ENCODE measurements at regions not wholly inside any gene's neighbourhood (a gene's known extent, or its start where the extent isn't known, plus 50 kb on each side); places are given as distances from the start of the nearest gene placed in this dataset.

DNA sequence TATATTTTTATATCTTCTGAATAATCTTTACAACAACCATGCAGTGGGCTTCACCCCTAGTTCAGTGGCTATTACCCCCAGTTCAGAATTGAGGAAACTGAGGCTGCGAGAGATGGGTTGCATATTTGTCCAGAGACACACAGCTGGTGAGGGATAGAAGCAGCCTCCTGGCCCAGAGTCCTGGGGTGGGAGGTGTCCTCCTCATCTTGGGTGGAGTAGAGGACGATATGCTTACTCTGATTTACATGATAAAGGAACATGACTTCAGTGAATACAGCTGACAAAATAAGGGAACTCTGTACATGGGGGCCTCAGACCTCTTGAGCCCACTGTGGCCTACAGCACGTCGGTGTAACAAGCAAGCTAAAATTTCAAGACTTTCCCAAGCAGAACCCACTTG lies 214.7 kb downstream of the FBXO15 start (continued):
- TF ChIP-seq, protein P1, sequence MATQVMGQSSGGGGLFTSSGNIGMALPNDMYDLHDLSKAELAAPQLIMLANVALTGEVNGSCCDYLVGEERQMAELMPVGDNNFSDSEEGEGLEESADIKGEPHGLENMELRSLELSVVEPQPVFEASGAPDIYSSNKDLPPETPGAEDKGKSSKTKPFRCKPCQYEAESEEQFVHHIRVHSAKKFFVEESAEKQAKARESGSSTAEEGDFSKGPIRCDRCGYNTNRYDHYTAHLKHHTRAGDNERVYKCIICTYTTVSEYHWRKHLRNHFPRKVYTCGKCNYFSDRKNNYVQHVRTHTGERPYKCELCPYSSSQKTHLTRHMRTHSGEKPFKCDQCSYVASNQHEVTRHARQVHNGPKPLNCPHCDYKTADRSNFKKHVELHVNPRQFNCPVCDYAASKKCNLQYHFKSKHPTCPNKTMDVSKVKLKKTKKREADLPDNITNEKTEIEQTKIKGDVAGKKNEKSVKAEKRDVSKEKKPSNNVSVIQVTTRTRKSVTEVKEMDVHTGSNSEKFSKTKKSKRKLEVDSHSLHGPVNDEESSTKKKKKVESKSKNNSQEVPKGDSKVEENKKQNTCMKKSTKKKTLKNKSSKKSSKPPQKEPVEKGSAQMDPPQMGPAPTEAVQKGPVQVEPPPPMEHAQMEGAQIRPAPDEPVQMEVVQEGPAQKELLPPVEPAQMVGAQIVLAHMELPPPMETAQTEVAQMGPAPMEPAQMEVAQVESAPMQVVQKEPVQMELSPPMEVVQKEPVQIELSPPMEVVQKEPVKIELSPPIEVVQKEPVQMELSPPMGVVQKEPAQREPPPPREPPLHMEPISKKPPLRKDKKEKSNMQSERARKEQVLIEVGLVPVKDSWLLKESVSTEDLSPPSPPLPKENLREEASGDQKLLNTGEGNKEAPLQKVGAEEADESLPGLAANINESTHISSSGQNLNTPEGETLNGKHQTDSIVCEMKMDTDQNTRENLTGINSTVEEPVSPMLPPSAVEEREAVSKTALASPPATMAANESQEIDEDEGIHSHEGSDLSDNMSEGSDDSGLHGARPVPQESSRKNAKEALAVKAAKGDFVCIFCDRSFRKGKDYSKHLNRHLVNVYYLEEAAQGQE (IDR thresholded peaks at IDR 0.05; ENCODE audit: unreplicated experiment), result no peak
- TF ChIP-seq CREB1 (CRISPR knock-in tag; IDR thresholded peaks at IDR 0.05; ENCODE audit: low read depth) (no peak), ZNF331 (CRISPR knock-in tag; IDR thresholded peaks at IDR 0.05; ENCODE audit: low read depth) (no peak), POLR2AphosphoS5 (IDR thresholded peaks at IDR 0.05; ENCODE audit: low read depth) (no peak)

DNA sequence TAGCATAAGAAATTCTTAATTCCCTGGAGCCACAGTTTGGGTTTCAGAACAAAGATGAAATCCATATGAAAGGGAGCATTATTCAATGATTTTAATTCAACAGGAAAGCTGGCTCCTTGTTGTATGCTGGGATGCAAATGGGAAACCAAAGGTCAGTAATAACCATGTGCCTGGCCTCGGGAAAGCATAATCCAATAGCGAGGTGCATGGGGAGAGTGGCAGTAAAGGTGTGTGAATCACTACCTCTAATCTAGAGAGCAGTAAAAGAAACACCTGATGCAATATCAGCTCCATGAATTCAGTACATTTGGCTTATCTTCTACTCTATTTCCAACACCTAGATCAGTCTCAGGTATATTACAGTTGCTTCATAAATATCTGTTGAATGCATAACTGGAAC lies 220.1 kb downstream of the FBXO15 start:
- H2AFZ ChIP-seq, result no peak overlapping the region
- Mint-ChIP-seq H3K9me3 (no peaks in the 10 kb centered on the region; the same call in 2 of the 3 replicates), H3K27ac (no peak overlapping the region), H3K27me3 (ENCODE audit: insufficient read depth, low read depth, poor library complexity) (peaks cover 1% of the 10 kb centered on the region), H3K36me3 (ENCODE audit: low read depth) (no peaks in the 10 kb centered on the region), H3K4me3 (no peak overlapping the region), H3K4me1 (no peaks in the 10 kb centered on the region)
- DNase-seq (ENCODE audit: low spot score) (no peak), ATAC-seq (no peak)
- H3K36me3 ChIP-seq (ENCODE audit: insufficient read depth), result no peaks in the 10 kb centered on the region
- no peaks in the 10 kb centered on the region for H3F3A ChIP-seq (replicated peaks; ENCODE audit: low read depth)
- no peaks in the 10 kb centered on the region for H3K79me2 ChIP-seq (replicated peaks; ENCODE audit: insufficient read depth)
- no peak overlapping the region for H3K4me2 ChIP-seq
- no peak overlapping the region for H3K27ac ChIP-seq (ENCODE audit: low read depth)
- H4K20me1 ChIP-seq (replicated peaks; ENCODE audit: insufficient read depth), result no peaks in the 10 kb centered on the region
- peaks cover 3% of the 10 kb centered on the region; the same call in 1 of the 2 replicates for H3K9me2 ChIP-seq (ENCODE audit: insufficient read depth)
- no peaks in the 10 kb centered on the region for H3K27me3 ChIP-seq (ENCODE audit: insufficient read depth)
- H3K4me3 ChIP-seq, result no peak overlapping the region
- no peaks in the 10 kb centered on the region for H3K4me1 ChIP-seq (ENCODE audit: insufficient read depth)
- TF ChIP-seq, protein P2, sequence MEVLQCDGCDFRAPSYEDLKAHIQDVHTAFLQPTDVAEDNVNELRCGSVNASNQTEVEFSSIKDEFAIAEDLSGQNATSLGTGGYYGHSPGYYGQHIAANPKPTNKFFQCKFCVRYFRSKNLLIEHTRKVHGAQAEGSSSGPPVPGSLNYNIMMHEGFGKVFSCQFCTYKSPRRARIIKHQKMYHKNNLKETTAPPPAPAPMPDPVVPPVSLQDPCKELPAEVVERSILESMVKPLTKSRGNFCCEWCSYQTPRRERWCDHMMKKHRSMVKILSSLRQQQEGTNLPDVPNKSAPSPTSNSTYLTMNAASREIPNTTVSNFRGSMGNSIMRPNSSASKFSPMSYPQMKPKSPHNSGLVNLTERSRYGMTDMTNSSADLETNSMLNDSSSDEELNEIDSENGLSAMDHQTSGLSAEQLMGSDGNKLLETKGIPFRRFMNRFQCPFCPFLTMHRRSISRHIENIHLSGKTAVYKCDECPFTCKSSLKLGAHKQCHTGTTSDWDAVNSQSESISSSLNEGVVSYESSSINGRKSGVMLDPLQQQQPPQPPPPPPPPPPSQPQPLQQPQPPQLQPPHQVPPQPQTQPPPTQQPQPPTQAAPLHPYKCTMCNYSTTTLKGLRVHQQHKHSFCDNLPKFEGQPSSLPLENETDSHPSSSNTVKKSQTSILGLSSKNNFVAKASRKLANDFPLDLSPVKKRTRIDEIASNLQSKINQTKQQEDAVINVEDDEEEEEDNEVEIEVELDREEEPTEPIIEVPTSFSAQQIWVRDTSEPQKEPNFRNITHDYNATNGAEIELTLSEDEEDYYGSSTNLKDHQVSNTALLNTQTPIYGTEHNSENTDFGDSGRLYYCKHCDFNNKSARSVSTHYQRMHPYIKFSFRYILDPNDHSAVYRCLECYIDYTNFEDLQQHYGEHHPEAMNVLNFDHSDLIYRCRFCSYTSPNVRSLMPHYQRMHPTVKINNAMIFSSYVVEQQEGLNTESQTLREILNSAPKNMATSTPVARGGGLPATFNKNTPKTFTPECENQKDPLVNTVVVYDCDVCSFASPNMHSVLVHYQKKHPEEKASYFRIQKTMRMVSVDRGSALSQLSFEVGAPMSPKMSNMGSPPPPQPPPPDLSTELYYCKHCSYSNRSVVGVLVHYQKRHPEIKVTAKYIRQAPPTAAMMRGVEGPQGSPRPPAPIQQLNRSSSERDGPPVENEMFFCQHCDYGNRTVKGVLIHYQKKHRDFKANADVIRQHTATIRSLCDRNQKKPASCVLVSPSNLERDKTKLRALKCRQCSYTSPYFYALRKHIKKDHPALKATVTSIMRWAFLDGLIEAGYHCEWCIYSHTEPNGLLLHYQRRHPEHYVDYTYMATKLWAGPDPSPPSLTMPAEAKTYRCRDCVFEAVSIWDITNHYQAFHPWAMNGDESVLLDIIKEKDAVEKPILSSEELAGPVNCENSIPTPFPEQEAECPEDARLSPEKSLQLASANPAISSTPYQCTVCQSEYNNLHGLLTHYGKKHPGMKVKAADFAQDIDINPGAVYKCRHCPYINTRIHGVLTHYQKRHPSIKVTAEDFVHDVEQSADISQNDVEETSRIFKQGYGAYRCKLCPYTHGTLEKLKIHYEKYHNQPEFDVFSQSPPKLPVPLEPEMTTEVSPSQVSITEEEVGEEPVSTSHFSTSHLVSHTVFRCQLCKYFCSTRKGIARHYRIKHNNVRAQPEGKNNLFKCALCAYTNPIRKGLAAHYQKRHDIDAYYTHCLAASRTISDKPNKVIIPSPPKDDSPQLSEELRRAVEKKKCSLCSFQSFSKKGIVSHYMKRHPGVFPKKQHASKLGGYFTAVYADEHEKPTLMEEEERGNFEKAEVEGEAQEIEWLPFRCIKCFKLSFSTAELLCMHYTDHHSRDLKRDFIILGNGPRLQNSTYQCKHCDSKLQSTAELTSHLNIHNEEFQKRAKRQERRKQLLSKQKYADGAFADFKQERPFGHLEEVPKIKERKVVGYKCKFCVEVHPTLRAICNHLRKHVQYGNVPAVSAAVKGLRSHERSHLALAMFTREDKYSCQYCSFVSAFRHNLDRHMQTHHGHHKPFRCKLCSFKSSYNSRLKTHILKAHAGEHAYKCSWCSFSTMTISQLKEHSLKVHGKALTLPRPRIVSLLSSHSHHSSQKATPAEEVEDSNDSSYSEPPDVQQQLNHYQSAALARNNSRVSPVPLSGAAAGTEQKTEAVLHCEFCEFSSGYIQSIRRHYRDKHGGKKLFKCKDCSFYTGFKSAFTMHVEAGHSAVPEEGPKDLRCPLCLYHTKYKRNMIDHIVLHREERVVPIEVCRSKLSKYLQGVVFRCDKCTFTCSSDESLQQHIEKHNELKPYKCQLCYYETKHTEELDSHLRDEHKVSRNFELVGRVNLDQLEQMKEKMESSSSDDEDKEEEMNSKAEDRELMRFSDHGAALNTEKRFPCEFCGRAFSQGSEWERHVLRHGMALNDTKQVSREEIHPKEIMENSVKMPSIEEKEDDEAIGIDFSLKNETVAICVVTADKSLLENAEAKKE (CRISPR knock-in tag; IDR thresholded peaks at IDR 0.05), result no peak
- TF ChIP-seq, protein P3, sequence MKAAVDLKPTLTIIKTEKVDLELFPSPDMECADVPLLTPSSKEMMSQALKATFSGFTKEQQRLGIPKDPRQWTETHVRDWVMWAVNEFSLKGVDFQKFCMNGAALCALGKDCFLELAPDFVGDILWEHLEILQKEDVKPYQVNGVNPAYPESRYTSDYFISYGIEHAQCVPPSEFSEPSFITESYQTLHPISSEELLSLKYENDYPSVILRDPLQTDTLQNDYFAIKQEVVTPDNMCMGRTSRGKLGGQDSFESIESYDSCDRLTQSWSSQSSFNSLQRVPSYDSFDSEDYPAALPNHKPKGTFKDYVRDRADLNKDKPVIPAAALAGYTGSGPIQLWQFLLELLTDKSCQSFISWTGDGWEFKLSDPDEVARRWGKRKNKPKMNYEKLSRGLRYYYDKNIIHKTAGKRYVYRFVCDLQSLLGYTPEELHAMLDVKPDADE (IDR thresholded peaks at IDR 0.05), result no peak
- TF ChIP-seq, protein P1 (IDR thresholded peaks at IDR 0.05; ENCODE audit: unreplicated experiment), result no peak
- TF ChIP-seq, protein P4, sequence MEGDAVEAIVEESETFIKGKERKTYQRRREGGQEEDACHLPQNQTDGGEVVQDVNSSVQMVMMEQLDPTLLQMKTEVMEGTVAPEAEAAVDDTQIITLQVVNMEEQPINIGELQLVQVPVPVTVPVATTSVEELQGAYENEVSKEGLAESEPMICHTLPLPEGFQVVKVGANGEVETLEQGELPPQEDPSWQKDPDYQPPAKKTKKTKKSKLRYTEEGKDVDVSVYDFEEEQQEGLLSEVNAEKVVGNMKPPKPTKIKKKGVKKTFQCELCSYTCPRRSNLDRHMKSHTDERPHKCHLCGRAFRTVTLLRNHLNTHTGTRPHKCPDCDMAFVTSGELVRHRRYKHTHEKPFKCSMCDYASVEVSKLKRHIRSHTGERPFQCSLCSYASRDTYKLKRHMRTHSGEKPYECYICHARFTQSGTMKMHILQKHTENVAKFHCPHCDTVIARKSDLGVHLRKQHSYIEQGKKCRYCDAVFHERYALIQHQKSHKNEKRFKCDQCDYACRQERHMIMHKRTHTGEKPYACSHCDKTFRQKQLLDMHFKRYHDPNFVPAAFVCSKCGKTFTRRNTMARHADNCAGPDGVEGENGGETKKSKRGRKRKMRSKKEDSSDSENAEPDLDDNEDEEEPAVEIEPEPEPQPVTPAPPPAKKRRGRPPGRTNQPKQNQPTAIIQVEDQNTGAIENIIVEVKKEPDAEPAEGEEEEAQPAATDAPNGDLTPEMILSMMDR (conservative IDR thresholded peaks at IDR 0.05; ENCODE audit: low read depth in 2 of 2), result no peak
- TF ChIP-seq ZNF114 (CRISPR knock-in tag; IDR thresholded peaks at IDR 0.05) (no peak), CREB1 (CRISPR knock-in tag; IDR thresholded peaks at IDR 0.05; ENCODE audit: low read depth) (no peak), ZNF331 (CRISPR knock-in tag; IDR thresholded peaks at IDR 0.05; ENCODE audit: low read depth) (no peak)

Measured in GM23338 (cell line).